Liver (tissue), 8 donors: ENCODE measurements at regions not wholly inside any gene's neighbourhood (a gene's known extent, or its start where the extent isn't known, plus 50 kb on each side); places are given as distances from the start of the nearest gene placed in this dataset.

Source experiments
- DNase-seq: peaks from one replicate; pipeline ENCODE4 v3.0.0-alpha.2; 2017; ENCODE audit warnings: low spot score
- H3K27ac ChIP-seq, 2 donors: one replicate each; pipeline ENCODE4 v1.7.0; 2013; ENCODE audit warnings: inconsistent platforms in 2 of 2, low read length in 2 of 2, control low read depth in 1 of 2, low read depth in 1 of 2, mild to moderate bottlenecking in 1 of 2
- H3K27me3 ChIP-seq, 4 donors: one replicate each; pipeline versions ENCODE4 v1.6.1 to v1.7.0; 2013; ENCODE audit warnings: low read length in 3 of 4, inconsistent platforms in 1 of 4, mild to moderate bottlenecking in 1 of 4, moderate library complexity in 1 of 4; ENCODE audit not compliant: control insufficient read depth in 4 of 4, insufficient read depth in 4 of 4
- H3K36me3 ChIP-seq, 4 donors: one replicate each; pipeline versions ENCODE4 v1.6.1 to v1.7.0; 2013; ENCODE audit warnings: low read length in 3 of 4, mild to moderate bottlenecking in 3 of 4, low read depth in 1 of 4, moderate library complexity in 1 of 4; ENCODE audit not compliant: control insufficient read depth in 4 of 4, insufficient read depth in 3 of 4
- H3K4me1 ChIP-seq, 4 donors: one replicate each; pipeline versions ENCODE4 v1.6.1 to v1.7.0; 2013; ENCODE audit warnings: low read length in 3 of 4, mild to moderate bottlenecking in 3 of 4, moderate library complexity in 1 of 4; ENCODE audit not compliant: control insufficient read depth in 4 of 4, insufficient read depth in 4 of 4
- H3K4me3 ChIP-seq, 3 donors: one replicate each; pipeline versions ENCODE4 v1.6.1 to v1.7.0; 2013; ENCODE audit warnings: low read length in 3 of 3, control low read depth in 1 of 3, low read depth in 1 of 3, mild to moderate bottlenecking in 1 of 3
- H3K9ac ChIP-seq, 2 donors: one replicate each; pipeline ENCODE4 v1.7.0; 2013; ENCODE audit warnings: low read length in 2 of 2, mild to moderate bottlenecking in 2 of 2, moderate library complexity in 2 of 2, control low read depth in 1 of 2, low read depth in 1 of 2
- H3K9me3 ChIP-seq, 4 donors: one replicate each; pipeline versions ENCODE4 v1.6.1 to v1.7.0; 2013; ENCODE audit warnings: low read length in 3 of 4; ENCODE audit not compliant: control insufficient read depth in 4 of 4
- ATF3 ChIP-seq: IDR thresholded peaks from 2 replicates; pipeline ENCODE4 v1.6.1; 2016; ENCODE audit warnings: antibody characterized with exemption
- CTCF ChIP-seq: fragments of 150-350 bp; IDR thresholded peaks from 2 replicates; pipeline ENCODE4 v1.5.1; 2017; ENCODE audit warnings: improper control_type of control experiment, low read depth, low read length; ENCODE audit not compliant: missing input control
- EGR1 ChIP-seq, 2 donors: IDR thresholded peaks; 2 replicates each; pipeline ENCODE4 v1.6.1; 2016 to 2018; ENCODE audit warnings: antibody characterized with exemption in 2 of 2, low read depth in 2 of 2
- FOXA1 ChIP-seq: IDR thresholded peaks from 2 replicates; pipeline ENCODE4 v1.6.1; 2016; ENCODE audit warnings: antibody characterized with exemption
- FOXA2 ChIP-seq: IDR thresholded peaks from 2 replicates; pipeline ENCODE4 v1.6.1; 2016; ENCODE audit warnings: antibody characterized with exemption
- GABPA ChIP-seq, 2 donors: IDR thresholded peaks in 1 of 2; conservative IDR thresholded peaks in 1 of 2; 2 replicates each; pipeline ENCODE4 v1.6.1; 2016; ENCODE audit warnings: antibody characterized with exemption in 2 of 2, mild to moderate bottlenecking in 1 of 2, moderate library complexity in 1 of 2
- HNF4A ChIP-seq, 2 donors: conservative IDR thresholded peaks; 2 replicates each; pipeline ENCODE4 v1.6.1; 2016; ENCODE audit warnings: antibody characterized with exemption in 2 of 2, mild to moderate bottlenecking in 2 of 2
- HNF4G ChIP-seq: IDR thresholded peaks from 2 replicates; pipeline ENCODE4 v1.6.1; 2016; ENCODE audit warnings: antibody characterized with exemption
- JUND ChIP-seq, 2 donors: IDR thresholded peaks; 2 replicates each; pipeline ENCODE4 v1.6.1; 2016; ENCODE audit warnings: antibody characterized with exemption in 2 of 2
- MAX ChIP-seq: IDR thresholded peaks from 2 replicates; pipeline ENCODE4 v1.6.1; 2016; ENCODE audit warnings: antibody characterized with exemption
- NR2F2 ChIP-seq: IDR thresholded peaks from 2 replicates; pipeline ENCODE4 v1.6.1; 2016; ENCODE audit warnings: antibody characterized with exemption
- RAD21 ChIP-seq, 2 donors: IDR thresholded peaks; 2 replicates each; pipeline ENCODE4 v1.6.1; 2016; ENCODE audit warnings: antibody characterized with exemption in 2 of 2, mild to moderate bottlenecking in 2 of 2
- REST ChIP-seq: IDR thresholded peaks from 2 replicates; pipeline ENCODE4 v1.6.1; 2016; ENCODE audit warnings: antibody characterized with exemption, mild to moderate bottlenecking
- RXRA ChIP-seq, 2 donors: IDR thresholded peaks; 2 replicates each; pipeline ENCODE4 v1.6.1; 2017 to 2018; ENCODE audit warnings: antibody characterized with exemption in 2 of 2, mild to moderate bottlenecking in 1 of 2
- SP1 ChIP-seq: IDR thresholded peaks from 2 replicates; pipeline ENCODE4 v1.6.1; 2018; ENCODE audit warnings: antibody characterized with exemption, mild to moderate bottlenecking
- TAF1 ChIP-seq: conservative IDR thresholded peaks from 2 replicates; pipeline ENCODE4 v1.6.1; 2016; ENCODE audit warnings: antibody characterized with exemption, mild to moderate bottlenecking
- YY1 ChIP-seq: IDR thresholded peaks from 2 replicates; pipeline ENCODE4 v1.6.1; 2016; ENCODE audit warnings: antibody characterized with exemption, mild to moderate bottlenecking
- ZBTB33 ChIP-seq: IDR thresholded peaks from 2 replicates; pipeline ENCODE4 v1.6.1; 2016; ENCODE audit warnings: antibody characterized with exemption
- WGBS: extraction: QIAGEN DNeasy Blood & Tissue Kit; methylation state at CpG from one replicate; pipeline ENCODE4 v1.1.7; 2013; 5-methylcytosine and 5-hydroxymethylcytosine counted together
- donor health status: healthy.
- donor health status: healthy.
- donor health status: healthy.
- donor health status: healthy.
- donor health status: healthy.

- Histone ChIP-seq H3K27ac (no peak overlapping the region), H3K4me3 (no peak overlapping the region), H3K9me3 (no peaks in the 10 kb centered on the region), H3K27me3 (no peaks in the 10 kb centered on the region), H3K9ac (no peak overlapping the region), H3K4me1 (no peaks in the 10 kb centered on the region), H3K36me3 (no peaks in the 10 kb centered on the region)
- 48% methylated on average over 4 of the region's 4 CpGs for WGBS
- TF ChIP-seq REST (no peak), RXRA (IDR thresholded peaks at IDR 0.05) (no peak), HNF4G (no peak)
- DNase-seq = no peak
These were observed 101.0 kb downstream of the SLITRK6 start for GRCh38 chr13:85698256-85698655.

- Histone ChIP-seq H3K4me3 (no peak overlapping the region), H3K4me1 (no peaks in the 10 kb centered on the region), H3K27ac (no peak overlapping the region), H3K9ac (no peak overlapping the region), H3K9me3 (no peaks in the 10 kb centered on the region), H3K27me3 (no peaks in the 10 kb centered on the region), H3K36me3 (no peaks in the 10 kb centered on the region)
- WGBS = 50% methylated on average over 4 of the region's 4 CpGs
- DNase-seq = no peak
- TF ChIP-seq YY1 (no peak), TAF1 (no peak), CTCF (no peak), GABPA (IDR thresholded peaks at IDR 0.05 in 1 of 2, conservative IDR thresholded peaks at IDR 0.05 in 1 of 2) (no peak), MAX (no peak), NR2F2 (no peak), HNF4G (no peak), HNF4A (conservative IDR thresholded peaks at IDR 0.05) (no peak), JUND (IDR thresholded peaks at IDR 0.05) (no peak), FOXA1 (no peak), RAD21 (IDR thresholded peaks at IDR 0.05) (no peak), ATF3 (no peak), ZBTB33 (no peak), SP1 (no peak), REST (no peak), EGR1 (IDR thresholded peaks at IDR 0.05; ENCODE audit: low read depth in 2 of 2) (no peak), FOXA2 (no peak), RXRA (IDR thresholded peaks at IDR 0.05) (no peak)
These were observed 104.2 kb downstream of the SLITRK6 start for GRCh38 chr13:85694992-85695391.
